ENCODE measurements at regions not wholly inside any gene's neighbourhood (a gene's known extent, or its start where the extent isn't known, plus 50 kb on each side); places are given as distances from the start of the nearest gene placed in this dataset.
A peak's percentile ranks its signal among the peaks of the same experiment; 100 is the strongest.
"Not testable (repeated sequence)": the region's sequence is repeated elsewhere in the genome, so short reads cannot be mapped to it uniquely, and the experiment has no call there.

GRCh38 chr22:46026899-46027210 is 49.9 kb upstream of the WNT7B start:
- no peak for DNase-seq

GRCh38 chr22:46027211-46028105 is 50.5 kb upstream of the WNT7B start:
- DNase-seq: no peak

GRCh38 chr22:46028106-46028991 is 51.4 kb upstream of the WNT7B start:
- no peak for DNase-seq

GRCh38 chr22:46029036-46029435 is 52.1 kb upstream of the WNT7B start:
- no peak for DNase-seq

- DNase-seq: no peak
These were observed 52.7 kb upstream of the WNT7B start for GRCh38 chr22:46029574-46030200.

- DNase-seq: no peak
These were observed 53.4 kb upstream of the WNT7B start for GRCh38 chr22:46030231-46030880.

GRCh38 chr22:46031066-46031465 is 54.1 kb upstream of the WNT7B start:
- DNase-seq: no peak

- no peak for DNase-seq
These were observed 54.6 kb upstream of the WNT7B start for GRCh38 chr22:46031557-46031956.

GRCh38 chr22:46031965-46032851 is 55.2 kb upstream of the WNT7B start:
- no peak for DNase-seq

GRCh38 chr22:46033256-46034200 is 56.6 kb upstream of the WNT7B start:
- no peak for DNase-seq

- DNase-seq: not testable (repeated sequence)
These were observed 57.5 kb upstream of the WNT7B start for GRCh38 chr22:46034480-46034879.

- DNase-seq: no peak
These were observed 58.4 kb upstream of the WNT7B start for GRCh38 chr22:46035380-46035741.

- DNase-seq: peak; percentile 85
These were observed 59.0 kb upstream of the WNT7B start for GRCh38 chr22:46035742-46036557.

GRCh38 chr22:46036558-46037408 is 59.8 kb upstream of the WNT7B start:
- DNase-seq: no peak

GRCh38 chr22:46038174-46038487 is 61.2 kb upstream of the WNT7B start:
- DNase-seq: no peak

- no peak for DNase-seq
These were observed 61.8 kb upstream of the WNT7B start for GRCh38 chr22:46038516-46039430.

GRCh38 chr22:46039535-46039934 is 62.6 kb upstream of the WNT7B start:
- no peak for DNase-seq
